NCI-H748 treated with DMSO at 0.1 percent for 48 hours (cell line): ENCODE measurements at regions not wholly inside any gene's neighbourhood (a gene's known extent, or its start where the extent isn't known, plus 50 kb on each side); places are given as distances from the start of the nearest gene placed in this dataset.
"Not testable (repeated sequence)": the region's sequence is repeated elsewhere in the genome, so short reads cannot be mapped to it uniquely, and the experiment has no call there.

Source experiments
- DNase-seq: peaks from one replicate; lab custom pipeline; 2025; lab: John Stamatoyannopoulos, UW

DNA sequence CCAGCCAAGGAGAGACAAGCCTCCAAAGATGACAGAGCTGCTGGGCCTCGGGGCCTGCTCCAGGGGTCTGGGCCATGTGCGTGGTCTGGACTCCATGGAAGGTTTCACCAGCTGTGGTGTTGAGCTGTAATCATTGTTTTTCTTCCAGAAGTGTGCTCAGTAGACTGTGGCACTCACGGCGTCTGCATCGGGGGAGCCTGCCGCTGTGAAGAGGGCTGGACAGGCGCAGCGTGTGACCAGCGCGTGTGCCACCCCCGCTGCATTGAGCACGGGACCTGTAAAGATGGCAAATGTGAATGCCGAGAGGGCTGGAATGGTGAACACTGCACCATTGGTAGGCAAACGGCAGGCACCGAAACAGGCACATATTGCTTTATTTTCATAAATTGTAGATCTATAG, 164.8 kb upstream of the WWC1 start:
- no peak for DNase-seq

DNA sequence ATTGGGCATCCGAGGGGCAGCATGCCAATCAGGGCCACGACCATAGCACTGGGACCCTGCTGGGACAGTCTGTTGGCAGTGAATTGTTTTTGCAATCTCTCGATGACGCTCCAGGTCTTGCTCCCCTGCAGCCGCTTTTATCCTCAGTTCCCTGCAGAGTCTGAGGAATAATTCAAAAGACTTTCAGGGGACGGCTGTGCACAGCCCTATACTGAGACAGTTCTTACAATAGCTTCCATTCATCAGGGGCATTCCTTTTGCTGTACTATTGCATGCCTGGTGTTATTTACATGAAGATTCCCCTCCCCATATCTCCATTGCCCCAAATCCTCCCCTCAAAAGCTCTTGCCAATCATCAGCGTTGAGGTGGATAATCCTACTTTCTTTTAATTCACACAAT, 163.3 kb upstream of the WWC1 start:
- DNase-seq: no peak

- DNase-seq: no peak
These were observed 162.9 kb upstream of the WWC1 start for GRCh38 chr5:168128557-168128956.

DNA sequence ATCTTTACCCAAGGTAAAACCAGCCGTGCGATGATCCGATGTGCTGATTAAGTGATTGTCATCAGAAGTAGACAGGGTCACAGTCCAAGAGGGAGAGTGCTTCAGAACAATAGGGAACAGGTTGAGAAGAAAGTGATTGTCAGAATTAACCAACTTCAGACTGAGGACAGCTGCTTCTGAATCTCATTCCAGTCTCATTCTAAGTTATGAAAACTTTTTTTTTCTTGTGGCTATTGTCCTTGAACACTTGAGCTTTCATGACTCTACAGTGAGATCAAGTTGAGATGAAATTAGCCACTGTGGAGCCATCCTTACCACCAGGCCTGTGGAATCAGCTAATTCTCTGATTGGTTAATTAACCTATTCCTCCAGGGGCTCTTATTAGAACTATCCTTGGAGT, 159.9 kb upstream of the WWC1 start:
- DNase-seq: no peak

GRCh38 chr5:168132241-168132641, 159.2 kb upstream of the WWC1 start:
- DNase-seq: no peak

GRCh38 chr5:168135897-168136296, 155.5 kb upstream of the WWC1 start:
- DNase-seq: no peak

- DNase-seq: no peak
These were observed 155.1 kb upstream of the WWC1 start for GRCh38 chr5:168136340-168136739.

- no peak for DNase-seq
These were observed 154.2 kb upstream of the WWC1 start for GRCh38 chr5:168137265-168137664.

DNA sequence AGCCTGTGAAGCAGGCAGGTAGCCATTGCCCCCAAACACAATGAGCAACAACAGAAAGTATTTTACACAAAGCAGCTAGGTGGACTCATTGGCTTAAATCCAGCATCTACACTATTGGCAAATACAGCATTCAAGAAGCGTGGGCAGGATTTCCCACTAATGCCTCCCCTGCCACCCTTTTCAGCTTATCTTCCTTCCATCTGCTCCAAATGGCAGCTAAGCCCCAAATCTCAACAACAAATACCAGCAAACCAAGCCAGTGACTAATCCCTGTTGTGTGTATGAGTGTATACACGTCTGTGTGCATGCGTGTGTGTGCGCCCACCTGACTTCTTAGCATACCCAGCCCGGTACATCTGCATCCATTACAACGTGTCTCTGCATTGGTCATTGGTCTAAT, 151.2 kb upstream of the WWC1 start:
- no peak for DNase-seq

GRCh38 chr5:168142402-168142801, 149.0 kb upstream of the WWC1 start:
- no peak for DNase-seq

DNA sequence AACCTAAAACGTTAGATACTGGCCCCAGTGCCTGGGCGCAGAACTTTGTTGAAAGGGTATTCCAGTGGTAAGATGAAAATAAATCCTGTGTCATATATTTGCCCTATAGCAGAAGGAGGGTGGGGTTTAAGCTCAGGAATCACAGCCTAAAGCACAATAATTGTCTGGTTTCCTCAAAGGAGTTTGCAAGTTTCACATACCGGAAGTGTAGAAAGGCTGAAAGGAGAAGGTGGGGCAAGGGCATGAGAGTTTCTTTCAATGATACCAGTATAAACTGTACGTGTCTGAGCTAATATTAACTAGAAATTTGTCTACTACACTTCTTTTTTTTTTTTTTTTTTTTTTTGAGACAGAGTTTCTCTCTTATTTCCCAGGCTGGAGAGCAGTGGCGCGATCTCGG, 147.9 kb upstream of the WWC1 start:
- DNase-seq: not testable (repeated sequence)

- DNase-seq: no peak
These were observed 144.3 kb upstream of the WWC1 start for GRCh38 chr5:168147106-168147505.

GRCh38 chr5:168147568-168148360, 143.7 kb upstream of the WWC1 start:
- DNase-seq: no peak

GRCh38 chr5:168151041-168151440, 140.4 kb upstream of the WWC1 start:
- no peak for DNase-seq

- DNase-seq: peak; percentile 33
These were observed 138.8 kb upstream of the WWC1 start for GRCh38 chr5:168152660-168153059.

- DNase-seq: no peak
These were observed 138.1 kb upstream of the WWC1 start for GRCh38 chr5:168153263-168153875.

- no peak for DNase-seq
These were observed 137.6 kb upstream of the WWC1 start for GRCh38 chr5:168153876-168154270.

- DNase-seq: no peak
These were observed 135.9 kb upstream of the WWC1 start for GRCh38 chr5:168155585-168155984.

DNA sequence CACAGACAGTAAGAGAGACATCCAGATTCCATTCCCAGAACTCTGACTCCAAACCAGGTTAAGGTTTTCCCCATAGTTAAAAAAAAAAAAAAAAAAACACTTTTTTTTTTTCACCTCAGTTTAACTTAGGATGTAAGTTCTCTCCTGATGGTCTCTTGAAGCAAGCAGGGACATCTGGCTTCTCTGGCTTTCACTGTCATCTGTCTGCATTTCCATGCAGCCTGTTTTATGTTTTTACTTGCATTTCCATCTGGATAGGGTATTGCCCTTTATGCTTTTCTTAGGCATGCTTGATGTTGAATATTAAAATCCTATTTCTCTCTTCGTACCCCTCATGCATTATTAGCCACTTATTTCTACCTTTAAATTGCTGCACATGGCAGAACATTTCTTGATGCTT, 135.3 kb upstream of the WWC1 start:
- DNase-seq: no peak

- DNase-seq: no peak
These were observed 134.3 kb upstream of the WWC1 start for GRCh38 chr5:168157141-168157540.

- peak; percentile 92 for DNase-seq
These were observed 132.0 kb upstream of the WWC1 start for GRCh38 chr5:168159425-168159824.

- peak; percentile 93 for DNase-seq
These were observed 129.0 kb upstream of the WWC1 start for GRCh38 chr5:168162464-168162863.

- no peak for DNase-seq
These were observed 127.5 kb upstream of the WWC1 start for GRCh38 chr5:168163966-168164365.
